Esophagus squamous epithelium (tissue), 5 donors: ENCODE measurements at regions not wholly inside any gene's neighbourhood (a gene's known extent, or its start where the extent isn't known, plus 50 kb on each side); places are given as distances from the start of the nearest gene placed in this dataset.

Source experiments
- DNase-seq: peaks from one replicate; lab custom pipeline; 2025; lab: John Stamatoyannopoulos, UW
- H3K27ac ChIP-seq, 4 donors: fragments of 200-600 bp; sonication (generic); one replicate each; pipeline ENCODE4 v1.5.1; 2016 to 2019; ENCODE audit warnings: mild to moderate bottlenecking in 1 of 4
- H3K27me3 ChIP-seq, 4 donors: fragments of 200-600 bp; sonication (generic); 1 replicate in 3 of 4; 2 replicates in 1 of 4; pipeline versions ENCODE4 v1.5.1 to v1.6.0; 2017 to 2021; ENCODE audit warnings: antibody characterized with exemption in 1 of 4
- H3K36me3 ChIP-seq, 3 donors: fragments of 200-600 bp; sonication (generic); one replicate each; pipeline ENCODE4 v1.5.1; 2016 to 2019
- H3K4me1 ChIP-seq, 3 donors: fragments of 200-600 bp; sonication (generic); one replicate each; pipeline ENCODE4 v1.5.1; 2017 to 2019
- H3K4me3 ChIP-seq, 4 donors: fragments of 200-600 bp; sonication (generic); 1 replicate in 3 of 4; 2 replicates in 1 of 4; pipeline ENCODE4 v1.5.1; 2016 to 2019; ENCODE audit warnings: mild to moderate bottlenecking in 2 of 4, moderate library complexity in 1 of 4
- H3K9me3 ChIP-seq, 3 donors: fragments of 200-600 bp; sonication (generic); one replicate each; pipeline ENCODE4 v1.5.1; 2016 to 2019
- CTCF ChIP-seq, 6 experiments: fragments of 450-650 bp in 4 of 6; fragments of 200-600 bp in 2 of 6; sonication (generic) in 2 of 6; IDR thresholded peaks; one replicate each; pipeline ENCODE4 v1.5.1; 2016 to 2019; ENCODE audit warnings: antibody characterized with exemption in 6 of 6, mild to moderate bottlenecking in 4 of 6, moderate library complexity in 4 of 6
- POLR2A ChIP-seq, 4 donors: fragments of 450-650 bp; IDR thresholded peaks; one replicate each; pipeline ENCODE4 v1.6.1; 2017; ENCODE audit warnings: antibody characterized with exemption in 4 of 4, mild to moderate bottlenecking in 4 of 4, moderate library complexity in 3 of 4
- WGBS, 2 donors: methylation state at CpG; one replicate each; pipeline ENCODE4 v1.1.5; 2018; 5-methylcytosine and 5-hydroxymethylcytosine counted together
- intact Hi-C: fragments of 100-400 bp; cut with DNase I; formaldehyde crosslinking; loops from one replicate; pipeline ENCODE4 v1.15.0; 2022
- donor health status: DM: yes; HTN: yes; CAD: no.

DNA sequence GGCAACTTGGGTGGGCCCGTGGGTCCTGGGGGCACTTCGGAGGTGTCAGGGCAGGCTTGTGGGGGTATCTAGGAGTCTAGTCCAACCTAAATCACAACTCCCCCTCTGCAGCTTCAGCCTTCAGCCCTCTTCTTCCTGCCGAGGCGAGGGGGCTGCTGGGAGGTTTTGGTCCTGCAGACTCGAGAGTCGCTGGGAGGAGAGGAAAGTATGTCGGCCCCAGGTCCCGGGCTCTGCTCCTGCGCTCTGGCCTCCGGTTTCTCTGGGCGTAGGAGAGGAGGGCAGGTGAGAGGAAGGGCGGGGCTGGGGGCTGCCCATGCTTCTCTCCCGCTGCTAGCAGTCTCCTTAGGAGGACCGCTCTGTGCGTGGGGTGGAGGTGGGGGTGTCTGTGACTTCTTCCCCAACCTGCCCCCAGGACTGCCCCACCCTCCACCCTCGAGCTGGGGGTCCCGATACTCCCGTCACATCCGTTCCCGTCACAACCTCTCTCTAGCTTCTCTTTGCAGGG is 139.8 kb upstream of the COL5A1 start:
- WGBS, 2 donors: 16% methylated on average over 7 of the region's 20 CpGs; no CpG with 5 or more reads in 1 of the 2 donors
- H3K27me3 ChIP-seq: peaks cover 0 to 50% (median 11%) of the 10 kb centered on the region in 4 donors
- H3K36me3 ChIP-seq: no peaks in the 10 kb centered on the region
- intact Hi-C loops: no loop called here
- no peak overlapping the region for H3K27ac ChIP-seq
- peaks cover 0 to 15% (median 0%) of the 10 kb centered on the region in 3 donors for H3K4me1 ChIP-seq
- no peaks in the 10 kb centered on the region for H3K9me3 ChIP-seq
- TF ChIP-seq CTCF (IDR thresholded peaks at IDR 0.05): no peak
- no peak for TF ChIP-seq POLR2A (IDR thresholded peaks at IDR 0.05)
- no peak for DNase-seq
- no peak overlapping the region for H3K4me3 ChIP-seq

DNA sequence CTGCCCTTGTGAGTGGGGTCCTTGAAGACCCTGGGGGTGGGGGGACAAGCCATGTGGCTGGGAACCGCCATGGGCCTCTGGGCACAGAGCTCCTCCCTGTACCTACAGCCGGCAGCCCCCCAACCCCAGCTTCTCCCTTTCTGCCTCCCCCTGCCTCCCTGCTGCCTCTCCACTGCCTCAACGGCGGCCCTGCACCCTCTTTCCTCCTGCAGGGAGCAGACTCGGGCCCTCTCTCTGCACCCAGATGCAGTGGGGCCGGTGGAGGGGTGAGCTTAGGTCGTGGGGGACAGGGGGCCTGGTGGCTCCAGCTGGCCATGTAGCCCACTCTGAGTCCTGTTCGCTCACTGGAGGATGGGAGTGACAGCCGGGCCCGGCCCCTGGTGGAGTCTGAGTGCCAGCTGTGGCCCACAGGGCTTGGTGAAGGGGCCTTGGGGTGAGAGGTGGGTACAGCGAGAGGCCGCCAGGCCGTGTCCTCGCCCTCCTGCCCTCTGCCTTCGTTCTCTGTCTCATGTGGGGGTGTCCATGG is 139.3 kb upstream of the COL5A1 start:
- Histone ChIP-seq H3K27me3 (peaks cover 0 to 50% (median 11%) of the 10 kb centered on the region in 4 donors), H3K27ac (no peak overlapping the region)
- WGBS, 2 donors: 75% methylated on average over 2 of the region's 15 CpGs; no CpG with 5 or more reads in 1 of the 2 donors

GRCh38 chr9:134502809-134503211 is 138.8 kb upstream of the COL5A1 start:
- 25% methylated on average over 8 of the region's 15 CpGs; no CpG with 5 or more reads in 1 of the 2 donors for WGBS, 2 donors
- DNase-seq: no peak
- Histone ChIP-seq H3K27me3 (peaks cover 0 to 50% (median 11%) of the 10 kb centered on the region in 4 donors), H3K4me1 (peaks cover 0 to 15% (median 0%) of the 10 kb centered on the region in 3 donors), H3K9me3 (no peaks in the 10 kb centered on the region), H3K36me3 (no peaks in the 10 kb centered on the region), H3K4me3 (no peak overlapping the region), H3K27ac (no peak overlapping the region)
- TF ChIP-seq POLR2A (IDR thresholded peaks at IDR 0.05): no peak
- TF ChIP-seq CTCF (IDR thresholded peaks at IDR 0.05): no peak
- intact Hi-C loops: no loop called here

More for the DNA sequence above, 139.3 kb upstream of the COL5A1 start:
- H3K9me3 ChIP-seq: no peaks in the 10 kb centered on the region
- H3K4me1 ChIP-seq: peaks cover 0 to 15% (median 0%) of the 10 kb centered on the region in 3 donors
- intact Hi-C loops: no loop called here
- no peak for DNase-seq
- no peak overlapping the region for H3K4me3 ChIP-seq
- TF ChIP-seq CTCF (IDR thresholded peaks at IDR 0.05) (no peak), POLR2A (IDR thresholded peaks at IDR 0.05) (no peak)
- H3K36me3 ChIP-seq: no peaks in the 10 kb centered on the region

- H3K4me1 ChIP-seq: peaks cover 0 to 15% (median 0%) of the 10 kb centered on the region in 3 donors
- no peaks in the 10 kb centered on the region for H3K36me3 ChIP-seq
- H3K27me3 ChIP-seq: peaks cover 0 to 50% (median 11%) of the 10 kb centered on the region in 4 donors
- DNase-seq: no peak
- intact Hi-C loops: no loop called here
- WGBS, 2 donors: 53 to 69% methylated on average over 4 to 6 of the region's 9 CpGs
- no peak for TF ChIP-seq POLR2A (IDR thresholded peaks at IDR 0.05)
- H3K4me3 ChIP-seq: no peak overlapping the region
- no peak overlapping the region for H3K27ac ChIP-seq
- H3K9me3 ChIP-seq: no peaks in the 10 kb centered on the region
Observed at GRCh38 chr9:134503301-134504105, 138.1 kb upstream of the COL5A1 start.

GRCh38 chr9:134504106-134504385 is 137.6 kb upstream of the COL5A1 start:
- WGBS, 2 donors: 95% methylated on average over 4 of the region's 7 CpGs; no CpG with 5 or more reads in 1 of the 2 donors
- no peak for TF ChIP-seq CTCF (IDR thresholded peaks at IDR 0.05)
- TF ChIP-seq POLR2A (IDR thresholded peaks at IDR 0.05): no peak
- peaks cover 0 to 50% (median 11%) of the 10 kb centered on the region in 4 donors for H3K27me3 ChIP-seq
- H3K27ac ChIP-seq: no peak overlapping the region
- no peaks in the 10 kb centered on the region for H3K9me3 ChIP-seq
- no peak for DNase-seq
- no peak overlapping the region for H3K4me3 ChIP-seq
- intact Hi-C loops: no loop called here
- no peaks in the 10 kb centered on the region for H3K36me3 ChIP-seq
- peaks cover 0 to 15% (median 0%) of the 10 kb centered on the region in 3 donors for H3K4me1 ChIP-seq
